ENCODE measurements at regions not wholly inside any gene's neighbourhood (a gene's known extent, or its start where the extent isn't known, plus 50 kb on each side); places are given as distances from the start of the nearest gene placed in this dataset.

GRCh38 chr2:117257362-117257761 is 557.1 kb upstream of the DDX18 start:
- TF ChIP-seq CTCF (IDR thresholded peaks at IDR 0.05; ENCODE audit: low read length) (no peak), EZH2 (IDR thresholded peaks at IDR 0.05; ENCODE audit: borderline replicate concordance, low read length) (no peak)
